Breast epithelium (tissue), 3 donors: ENCODE measurements at regions not wholly inside any gene's neighbourhood (a gene's known extent, or its start where the extent isn't known, plus 50 kb on each side); places are given as distances from the start of the nearest gene placed in this dataset.

Experiments
- POLR2A ChIP-seq: fragments of 450-650 bp; IDR thresholded peaks from one replicate; pipeline ENCODE4 v1.6.1; 2016; ENCODE audit warnings: antibody characterized with exemption, mild to moderate bottlenecking, moderate library complexity
- POLR2AphosphoS5 ChIP-seq, 3 donors: sonication (generic); formaldehyde crosslinking; IDR thresholded peaks; one replicate each; pipeline ENCODE4 v1.6.1; 2017; ENCODE audit warnings: antibody characterized with exemption in 3 of 3
- TF ChIP-seq, protein P1 (sequence below), 3 donors: fragments of 450-650 bp; IDR thresholded peaks; one replicate each; pipeline ENCODE4 v1.5.1; 2016 to 2017; ENCODE audit warnings: antibody characterized with exemption in 3 of 3, mild to moderate bottlenecking in 3 of 3, moderate library complexity in 3 of 3

DNA sequence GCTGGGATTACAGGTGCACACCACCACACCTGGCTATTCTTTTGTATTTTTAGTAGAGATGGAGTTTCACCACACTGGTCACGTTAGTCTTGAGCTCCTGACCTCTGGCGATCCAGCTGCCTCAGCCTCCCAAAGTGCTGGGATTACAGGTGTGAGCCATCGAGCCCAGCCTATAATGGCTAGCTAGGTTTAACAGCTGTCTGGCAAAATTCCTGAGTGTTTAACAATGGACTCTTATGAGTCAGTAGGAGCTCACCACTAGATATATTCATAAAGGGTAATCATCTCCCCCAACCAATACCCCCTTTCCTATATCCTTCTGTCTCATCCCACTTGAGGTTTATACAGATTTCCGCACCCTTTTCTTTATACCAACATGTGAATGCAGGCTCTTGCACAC, 91.5 kb upstream of the CDH13 start:
- TF ChIP-seq, protein P1, sequence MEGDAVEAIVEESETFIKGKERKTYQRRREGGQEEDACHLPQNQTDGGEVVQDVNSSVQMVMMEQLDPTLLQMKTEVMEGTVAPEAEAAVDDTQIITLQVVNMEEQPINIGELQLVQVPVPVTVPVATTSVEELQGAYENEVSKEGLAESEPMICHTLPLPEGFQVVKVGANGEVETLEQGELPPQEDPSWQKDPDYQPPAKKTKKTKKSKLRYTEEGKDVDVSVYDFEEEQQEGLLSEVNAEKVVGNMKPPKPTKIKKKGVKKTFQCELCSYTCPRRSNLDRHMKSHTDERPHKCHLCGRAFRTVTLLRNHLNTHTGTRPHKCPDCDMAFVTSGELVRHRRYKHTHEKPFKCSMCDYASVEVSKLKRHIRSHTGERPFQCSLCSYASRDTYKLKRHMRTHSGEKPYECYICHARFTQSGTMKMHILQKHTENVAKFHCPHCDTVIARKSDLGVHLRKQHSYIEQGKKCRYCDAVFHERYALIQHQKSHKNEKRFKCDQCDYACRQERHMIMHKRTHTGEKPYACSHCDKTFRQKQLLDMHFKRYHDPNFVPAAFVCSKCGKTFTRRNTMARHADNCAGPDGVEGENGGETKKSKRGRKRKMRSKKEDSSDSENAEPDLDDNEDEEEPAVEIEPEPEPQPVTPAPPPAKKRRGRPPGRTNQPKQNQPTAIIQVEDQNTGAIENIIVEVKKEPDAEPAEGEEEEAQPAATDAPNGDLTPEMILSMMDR (IDR thresholded peaks at IDR 0.05) = no peak
- TF ChIP-seq POLR2A = no peak
- no peak for TF ChIP-seq POLR2AphosphoS5 (IDR thresholded peaks at IDR 0.05)
